H1 (cell line): ENCODE measurements at regions not wholly inside any gene's neighbourhood (a gene's known extent, or its start where the extent isn't known, plus 50 kb on each side); places are given as distances from the start of the nearest gene placed in this dataset.

Experiments
- CEBPB ChIP-seq: IDR thresholded peaks from 2 replicates; pipeline ENCODE4 v1.6.1; 2012; ENCODE audit warnings: low read depth, low read length
- CTCF ChIP-seq, 3 experiments: IDR thresholded peaks; 1 replicate in 2 of 3; 2 replicates in 1 of 3; pipeline versions ENCODE4 v1.5.1 to v1.6.1; 2011; ENCODE audit warnings: low read length in 3 of 3, mild to moderate bottlenecking in 3 of 3, inconsistent platforms in 2 of 3, low read depth in 1 of 3, moderate library complexity in 1 of 3; ENCODE audit not compliant: insufficient read depth in 1 of 3; ENCODE audit errors: control extremely low read depth in 1 of 3
- EZH2 ChIP-seq: fragments of 200-600 bp; sonication (generic); IDR thresholded peaks from 2 replicates; pipeline ENCODE4 v1.7.1; 2012; ENCODE audit warnings: low read depth, mild to moderate bottlenecking, moderate library complexity, low read length, inconsistent platforms; ENCODE audit not compliant: severe bottlenecking
- JUN ChIP-seq: IDR thresholded peaks from 2 replicates; pipeline ENCODE4 v1.6.1; 2011; ENCODE audit warnings: low read depth, mild to moderate bottlenecking, improper control_type of control experiment, low read length
- KDM5A ChIP-seq: fragments of 200-600 bp; IDR thresholded peaks from 2 replicates; pipeline ENCODE4 v1.7.1; 2012; ENCODE audit warnings: mild to moderate bottlenecking, low read length, inconsistent platforms, mixed read lengths
- MAFK ChIP-seq: IDR thresholded peaks from 2 replicates; pipeline ENCODE4 v1.6.1; 2012; ENCODE audit warnings: low read depth, mild to moderate bottlenecking, improper control_type of control experiment, low read length
- NANOG ChIP-seq: IDR thresholded peaks from 2 replicates; pipeline ENCODE4 v1.6.1; 2011; ENCODE audit warnings: low read length, low read depth, mild to moderate bottlenecking, inconsistent platforms; ENCODE audit not compliant: insufficient read depth, poor library complexity, severe bottlenecking
- POLR2A ChIP-seq, 2 experiments: IDR thresholded peaks; 1 replicate in 1 of 2; 2 replicates in 1 of 2; pipeline ENCODE4 v1.6.1; 2011; ENCODE audit warnings: low read depth in 2 of 2, low read length in 2 of 2, mild to moderate bottlenecking in 2 of 2; ENCODE audit errors: control extremely low read depth in 1 of 2
- SIN3A ChIP-seq, 2 experiments: IDR thresholded peaks in 1 of 2; conservative IDR thresholded peaks in 1 of 2; 2 replicates each; pipeline ENCODE4 v1.6.1; 2011 to 2012; ENCODE audit warnings: low read length in 2 of 2, improper control_type of control experiment in 1 of 2, low read depth in 1 of 2, mild to moderate bottlenecking in 1 of 2
- SP1 ChIP-seq: IDR thresholded peaks from 2 replicates; pipeline ENCODE4 v1.6.1; 2011; ENCODE audit warnings: low read depth, low read length
- SRF ChIP-seq: IDR thresholded peaks from 2 replicates; pipeline ENCODE4 v1.6.1; 2011; ENCODE audit warnings: mild to moderate bottlenecking, low read depth, low read length, moderate library complexity
- TBP ChIP-seq: IDR thresholded peaks from 2 replicates; pipeline ENCODE4 v1.6.1; 2011; ENCODE audit warnings: low read depth, low read length, improper control_type of control experiment
- USF2 ChIP-seq: IDR thresholded peaks from 2 replicates; pipeline ENCODE4 v1.6.1; 2011; ENCODE audit warnings: low read length, improper control_type of control experiment
- ZNF274 ChIP-seq: IDR thresholded peaks from 2 replicates; pipeline ENCODE4 v1.7.0; 2012; ENCODE audit warnings: low read length, borderline replicate concordance; ENCODE audit errors: extremely low read depth

- TF ChIP-seq CEBPB: no peak
- TF ChIP-seq MAFK: no peak
- no peak for TF ChIP-seq CTCF (IDR thresholded peaks at IDR 0.05; ENCODE audit: control extremely low read depth in 1 of 3, insufficient read depth in 1 of 3, low read depth in 1 of 3, low read length in 3 of 3)
- no peak for TF ChIP-seq TBP
- no peak for TF ChIP-seq POLR2A (IDR thresholded peaks at IDR 0.05; ENCODE audit: control extremely low read depth in 1 of 2, low read depth in 2 of 2, low read length in 2 of 2)
- TF ChIP-seq SRF: no peak
- TF ChIP-seq SIN3A (conservative IDR thresholded peaks at IDR 0.05 in 1 of 2, IDR thresholded peaks at IDR 0.05 in 1 of 2; ENCODE audit: low read depth in 1 of 2, low read length in 2 of 2): no peak
- no peak for TF ChIP-seq KDM5A
- no peak for TF ChIP-seq EZH2
- no peak for TF ChIP-seq ZNF274
- TF ChIP-seq JUN: no peak
- no peak for TF ChIP-seq SP1
- TF ChIP-seq NANOG: no peak
- TF ChIP-seq USF2: no peak
Observed at GRCh38 chr10:90589825-90590224, 268.0 kb downstream of the HTR7 start.
